Renal pelvis (tissue), 1 donor: ENCODE measurements at regions not wholly inside any gene's neighbourhood (a gene's known extent, or its start where the extent isn't known, plus 50 kb on each side); places are given as distances from the start of the nearest gene placed in this dataset.
"Not testable (repeated sequence)": the region's sequence is repeated elsewhere in the genome, so short reads cannot be mapped to it uniquely, and the experiment has no call there.

ENCODE experiments used
- DNase-seq: peaks from one replicate; pipeline ENCODE4 v3.0.0-alpha.2; 2013

DNA sequence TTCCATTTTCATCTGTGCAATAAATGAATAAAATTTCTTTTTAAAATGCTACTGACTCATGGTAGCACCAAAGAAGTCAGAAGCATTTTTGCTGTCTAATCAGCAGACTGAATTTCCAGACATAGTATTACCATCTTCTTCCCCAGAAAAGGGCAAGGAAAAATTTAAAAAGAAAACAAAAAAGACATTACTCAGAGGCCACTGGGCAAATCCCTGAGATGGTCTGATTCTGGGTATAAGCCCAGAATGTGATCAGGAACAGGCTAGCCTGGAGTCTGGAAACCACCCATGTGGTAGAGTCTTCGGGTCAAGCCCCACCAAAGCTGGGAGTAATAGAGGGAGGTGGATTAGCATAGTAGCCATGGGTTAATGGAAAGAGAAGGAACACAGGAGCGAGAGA lies 342.8 kb downstream of the FBXW7 start:
- no peak for DNase-seq

DNA sequence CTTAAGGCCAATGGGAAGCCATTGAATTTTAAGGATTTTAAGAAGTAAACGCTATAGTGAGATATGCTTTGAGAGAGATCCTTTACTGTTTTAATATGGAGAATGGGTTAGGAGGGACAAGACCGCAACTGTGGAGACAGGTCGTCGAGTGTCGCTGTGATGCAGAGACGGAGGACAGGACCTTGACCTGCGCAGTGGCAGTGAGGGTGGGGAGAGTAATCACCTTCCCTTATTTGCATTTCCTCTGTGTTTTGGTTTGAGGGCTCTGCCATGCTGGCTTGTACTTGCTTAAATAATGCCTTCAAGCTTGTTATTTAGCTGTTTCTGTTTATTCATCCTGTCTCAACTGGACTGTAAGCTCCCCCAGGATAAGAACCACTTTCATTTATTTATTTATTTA lies 345.0 kb downstream of the FBXW7 start:
- no peak for DNase-seq

DNA sequence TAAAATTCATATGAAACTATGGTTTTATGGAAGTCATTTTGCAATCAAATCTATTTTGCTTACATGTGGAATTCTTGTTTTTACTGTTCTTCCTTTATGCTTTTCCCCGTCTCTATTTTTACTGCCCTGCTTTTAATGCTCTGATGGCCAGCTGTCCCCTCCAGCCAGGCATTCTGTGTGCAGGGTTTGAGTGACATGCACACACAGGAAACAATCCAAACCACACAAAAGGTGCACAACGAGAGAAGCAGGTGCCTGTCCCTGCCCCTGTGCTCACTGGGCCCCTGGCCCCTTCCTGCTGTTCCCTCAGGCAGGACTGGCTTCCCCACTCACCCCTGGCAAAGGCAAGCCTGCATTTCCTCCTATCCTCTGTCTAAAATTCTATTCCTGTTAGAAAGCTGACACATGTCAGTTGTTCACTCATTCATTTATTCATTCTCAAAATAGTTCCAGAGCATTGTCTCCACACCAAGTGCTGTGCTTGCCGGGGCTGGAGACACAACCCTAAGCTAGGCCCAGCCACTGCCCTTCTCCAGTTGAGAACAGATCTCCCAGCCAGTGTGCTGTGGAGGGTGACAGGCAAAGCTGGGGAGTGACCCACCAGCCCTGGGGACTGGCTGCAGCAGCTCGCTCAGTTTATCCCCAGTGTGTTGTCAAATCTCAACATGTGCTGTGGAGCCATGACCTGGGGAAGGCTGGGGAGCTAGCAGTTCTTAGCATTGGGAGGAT lies 346.3 kb downstream of the FBXW7 start:
- DNase-seq = no peak

DNA sequence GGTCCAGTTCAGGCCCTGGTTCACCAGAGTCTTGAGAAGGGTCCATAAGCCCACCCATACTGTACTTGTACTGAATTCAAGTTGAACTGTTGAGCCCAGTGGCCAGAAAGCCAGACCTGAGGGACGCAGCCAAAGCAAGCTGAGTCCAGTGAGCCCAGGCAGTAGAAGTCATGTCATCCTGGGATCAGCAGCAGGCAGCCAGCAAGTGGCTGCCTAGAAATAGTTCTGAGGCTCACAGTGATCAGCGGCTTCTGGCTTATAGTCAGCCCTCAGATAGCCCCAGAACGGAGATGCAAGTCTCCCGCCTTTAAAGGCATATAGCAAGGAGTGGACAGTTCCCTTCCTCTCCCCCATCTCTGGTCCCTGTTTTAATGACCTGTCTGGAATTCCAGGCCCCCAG lies 347.1 kb downstream of the FBXW7 start:
- no peak for DNase-seq

DNA sequence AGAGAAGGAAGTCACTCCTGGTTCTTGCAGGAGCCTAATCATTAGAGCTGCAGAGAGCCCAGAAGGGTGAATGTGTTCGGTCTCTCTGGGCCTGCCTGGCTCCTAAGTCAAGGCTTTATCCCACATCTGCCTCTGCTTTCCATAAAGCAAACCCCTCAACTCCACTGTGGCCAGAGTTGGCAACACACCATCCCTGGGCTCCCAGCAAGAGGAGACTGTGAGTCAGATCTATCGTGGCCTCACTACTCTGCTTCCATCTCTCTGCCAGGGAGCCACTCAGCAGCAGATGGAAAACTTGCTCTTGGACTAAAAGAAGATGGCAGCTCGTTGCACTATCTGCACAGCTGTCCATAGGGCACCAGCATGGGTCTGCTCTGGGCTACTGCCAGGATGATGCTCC lies 348.2 kb downstream of the FBXW7 start:
- no peak for DNase-seq

DNA sequence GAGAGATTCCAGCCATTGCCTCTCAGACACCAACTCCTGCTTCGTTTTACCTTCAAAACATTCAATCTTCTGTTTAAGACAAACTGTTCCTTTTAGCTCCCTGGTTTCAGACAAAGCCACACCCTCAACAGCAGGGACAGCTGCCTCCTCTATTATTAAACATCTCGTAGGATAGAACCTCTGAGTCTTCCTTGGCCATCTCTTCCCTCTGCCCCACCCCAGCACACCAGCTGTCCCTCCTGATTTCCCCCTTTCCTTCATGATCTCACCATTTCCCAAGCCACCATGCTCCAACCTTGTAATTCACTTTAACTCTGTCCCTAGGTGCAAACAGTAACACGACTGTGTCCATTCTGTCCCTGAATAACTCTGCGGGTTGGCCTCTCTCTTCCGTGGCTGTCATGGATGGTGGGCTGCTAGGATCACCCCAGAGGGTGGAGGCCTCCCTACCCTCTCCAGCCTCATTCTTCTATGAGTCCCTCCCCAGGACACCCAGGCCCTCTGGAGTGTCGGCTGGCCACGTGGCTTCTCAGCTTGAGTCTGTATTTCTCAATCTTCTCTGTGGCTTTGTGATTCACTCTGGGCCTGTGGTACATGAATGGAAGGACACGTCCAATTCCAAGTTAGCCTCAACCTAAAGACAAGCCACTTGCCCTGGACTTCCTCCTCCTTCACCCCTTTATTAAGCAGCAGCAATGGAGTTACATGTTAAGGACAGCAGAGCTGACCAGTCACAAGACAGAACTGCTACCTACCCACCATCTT lies 349.9 kb downstream of the FBXW7 start:
- DNase-seq = no peak

DNA sequence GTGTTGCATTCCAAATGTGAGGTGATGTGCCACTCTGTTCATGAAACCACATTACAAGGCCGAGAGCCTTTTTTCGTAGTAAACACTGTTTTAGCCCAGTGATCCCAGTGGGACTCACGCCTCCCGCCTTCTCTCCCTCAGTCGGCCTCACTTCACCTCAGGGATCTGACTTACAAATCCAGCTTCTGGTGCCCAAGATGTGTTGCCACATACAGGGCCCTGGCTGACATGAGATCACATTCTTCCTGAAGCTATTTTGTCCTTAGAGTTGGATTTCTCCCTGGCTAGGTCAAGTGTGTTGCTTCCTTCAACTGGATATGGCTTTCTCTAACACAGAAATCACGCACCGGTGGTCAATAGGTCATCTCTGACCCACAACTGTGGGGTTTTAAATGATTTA lies 354.7 kb downstream of the FBXW7 start:
- no peak for DNase-seq

DNA sequence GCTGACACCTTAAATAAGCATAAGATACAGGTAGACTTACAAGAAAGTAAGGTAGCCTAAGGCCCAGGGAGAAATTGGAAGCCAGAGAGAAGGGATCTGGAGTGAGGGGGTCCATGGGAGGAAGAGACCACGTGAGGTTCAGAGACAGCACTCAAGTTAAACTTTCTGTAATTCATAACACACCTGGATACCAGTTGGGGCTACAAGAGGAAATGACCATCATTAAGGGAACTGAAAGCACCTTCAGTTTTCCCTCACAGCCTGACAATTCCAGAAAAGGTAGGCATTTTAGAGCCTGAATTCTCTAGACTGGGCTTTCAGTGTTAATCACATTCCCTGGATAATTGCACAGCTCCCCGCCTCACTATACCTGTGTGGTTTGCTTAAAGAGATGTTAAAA lies 355.5 kb downstream of the FBXW7 start:
- DNase-seq = no peak

DNA sequence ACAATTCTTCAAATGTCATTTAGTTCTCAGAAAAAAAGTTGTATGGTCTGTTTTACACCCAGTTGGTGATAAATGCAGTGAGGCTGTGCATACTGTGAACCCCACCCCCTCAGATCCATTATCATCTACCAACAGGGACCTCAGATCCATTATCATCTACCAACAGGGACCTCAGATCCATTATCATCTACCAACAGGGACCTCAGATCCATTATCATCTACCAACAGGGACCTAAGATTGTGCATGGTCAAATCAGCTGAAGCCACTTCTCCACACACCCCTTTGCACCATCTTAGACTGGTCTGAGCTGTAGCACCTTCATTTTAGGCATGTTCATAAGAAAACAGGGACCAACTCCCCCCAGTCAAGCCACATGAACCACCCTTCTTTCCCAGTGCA lies 358.4 kb downstream of the FBXW7 start:
- not testable (repeated sequence) for DNase-seq

DNA sequence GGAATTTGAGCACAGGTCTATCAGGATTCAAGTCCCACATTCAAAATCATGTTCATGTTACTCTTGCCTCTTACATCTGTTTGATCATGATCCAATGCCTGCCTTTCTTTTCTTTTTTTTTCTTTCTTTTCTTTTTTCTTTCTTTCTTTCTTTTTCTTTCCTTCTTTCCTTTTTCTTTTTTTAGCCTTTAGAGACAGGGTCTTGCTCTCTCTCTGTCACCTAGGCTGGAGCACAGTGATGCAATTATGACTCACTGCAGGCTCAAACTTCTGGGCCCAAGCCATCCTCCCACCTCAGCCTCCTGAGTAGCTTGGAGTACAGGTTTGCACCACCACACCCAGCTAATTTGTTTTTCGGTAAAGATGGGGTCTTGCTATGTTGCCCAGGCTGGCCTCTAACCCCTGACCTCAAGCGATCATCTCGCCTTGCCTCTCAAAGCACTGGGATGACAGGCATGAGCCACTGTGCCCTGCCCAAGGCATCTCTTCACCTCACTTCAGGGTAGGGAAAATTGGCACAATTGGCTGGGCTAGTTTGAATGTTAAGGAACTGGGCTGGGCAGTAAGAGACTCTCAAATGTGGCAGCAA lies 359.2 kb downstream of the FBXW7 start:
- DNase-seq = no peak

DNA sequence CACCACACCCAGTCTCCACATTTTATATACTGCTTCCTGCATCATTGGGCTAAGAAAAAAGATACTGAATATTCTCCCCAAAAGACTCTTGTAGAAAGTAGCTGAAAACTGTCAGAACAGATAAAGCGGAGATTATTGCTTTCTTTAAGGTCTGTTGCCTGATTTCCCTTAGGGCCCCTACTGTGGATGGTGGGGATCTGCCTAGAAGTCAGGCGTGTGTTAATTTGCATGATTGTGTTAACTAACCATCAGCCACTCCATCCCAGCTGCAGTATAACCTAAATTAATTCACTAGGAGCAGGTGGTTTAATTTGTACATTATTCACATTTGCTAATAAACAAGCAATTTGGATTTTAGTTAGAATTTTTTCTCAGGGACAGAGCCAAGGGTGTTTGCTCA lies 360.3 kb downstream of the FBXW7 start:
- DNase-seq = no peak

DNA sequence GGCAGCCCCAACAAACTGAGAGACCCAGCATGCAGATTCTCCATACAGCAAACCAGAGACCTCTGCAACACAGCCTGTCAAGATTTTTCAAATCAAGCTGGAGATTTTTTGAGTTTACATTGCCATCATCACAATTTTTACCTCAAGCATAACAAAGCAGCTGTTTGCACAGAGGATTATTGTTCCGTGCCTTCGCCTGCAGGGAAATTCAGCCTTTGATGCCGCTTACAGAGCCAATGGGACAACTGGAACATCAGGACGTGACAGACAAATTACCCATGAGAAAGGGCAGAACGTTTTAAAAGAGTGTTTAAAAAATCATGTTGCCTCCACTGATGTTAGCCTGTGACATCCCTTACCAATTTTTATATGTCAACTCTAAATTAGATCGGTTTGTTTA lies 363.7 kb downstream of the FBXW7 start:
- DNase-seq = no peak

DNA sequence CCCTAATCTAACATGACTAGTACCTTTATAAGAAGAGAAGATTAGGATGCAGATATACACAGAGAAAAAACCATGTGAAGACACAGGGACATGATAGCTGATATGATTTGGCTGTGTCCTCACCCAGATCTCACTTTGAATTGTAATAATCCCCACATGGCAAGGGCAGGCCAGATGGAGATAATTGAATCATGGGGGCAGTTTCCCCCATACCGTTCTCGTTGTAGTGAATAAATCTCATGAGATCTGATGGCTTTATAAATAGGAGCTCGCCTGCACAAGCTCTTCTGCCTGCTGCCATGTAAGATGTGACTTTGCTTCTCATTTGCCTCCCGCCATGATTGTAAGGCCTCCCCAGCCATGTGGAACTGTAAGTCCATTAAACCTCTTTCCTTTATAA lies 364.3 kb downstream of the FBXW7 start:
- no peak for DNase-seq

DNA sequence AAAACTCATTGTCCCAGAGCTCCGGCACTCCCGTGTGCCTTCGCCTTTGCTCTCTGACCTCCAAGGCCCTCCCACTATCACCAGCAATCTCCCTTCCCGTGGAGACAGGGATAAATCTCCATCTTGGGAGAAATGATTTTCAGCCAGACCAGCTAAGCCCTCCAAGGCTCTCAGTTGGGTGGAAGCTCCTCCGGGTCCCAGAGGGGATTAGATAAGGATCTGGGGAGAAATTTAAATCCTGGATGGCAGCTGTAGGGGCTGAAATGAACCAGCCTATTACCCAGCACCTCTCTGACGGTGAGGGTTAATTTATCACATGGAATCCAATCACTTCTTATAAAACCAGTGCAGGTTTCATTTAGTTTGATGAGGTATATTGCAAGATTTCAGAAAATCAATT lies 366.2 kb downstream of the FBXW7 start:
- no peak for DNase-seq

DNA sequence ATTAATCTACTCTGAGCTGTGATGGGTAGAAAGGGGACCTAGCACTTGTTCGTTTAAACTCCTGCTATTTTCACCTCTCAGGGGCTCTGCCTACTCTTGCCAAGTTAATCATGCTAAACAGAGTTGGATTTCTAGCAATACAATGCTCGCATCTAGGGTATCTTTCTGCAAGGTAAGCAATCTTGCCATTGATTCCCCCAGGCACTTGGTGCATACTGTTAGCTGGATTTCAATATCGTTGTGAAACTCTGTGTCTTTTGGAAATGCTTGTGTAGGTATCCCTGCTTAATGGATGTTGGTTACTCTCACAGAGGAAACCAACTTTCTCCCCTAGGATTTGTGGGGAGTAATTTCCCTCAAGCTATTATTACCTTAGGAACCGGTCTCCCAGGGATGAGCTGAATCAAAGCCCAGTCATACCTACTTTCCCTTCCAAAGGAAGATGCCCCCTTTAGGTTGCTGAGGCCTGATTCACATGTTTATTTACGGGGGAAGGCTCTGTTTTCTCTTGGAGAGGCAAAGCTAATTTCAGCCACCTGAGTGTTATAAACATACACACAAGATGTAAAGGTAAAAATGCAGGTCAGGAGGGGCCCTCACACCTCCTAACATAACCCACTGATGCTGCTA lies 366.8 kb downstream of the FBXW7 start:
- DNase-seq = no peak

DNA sequence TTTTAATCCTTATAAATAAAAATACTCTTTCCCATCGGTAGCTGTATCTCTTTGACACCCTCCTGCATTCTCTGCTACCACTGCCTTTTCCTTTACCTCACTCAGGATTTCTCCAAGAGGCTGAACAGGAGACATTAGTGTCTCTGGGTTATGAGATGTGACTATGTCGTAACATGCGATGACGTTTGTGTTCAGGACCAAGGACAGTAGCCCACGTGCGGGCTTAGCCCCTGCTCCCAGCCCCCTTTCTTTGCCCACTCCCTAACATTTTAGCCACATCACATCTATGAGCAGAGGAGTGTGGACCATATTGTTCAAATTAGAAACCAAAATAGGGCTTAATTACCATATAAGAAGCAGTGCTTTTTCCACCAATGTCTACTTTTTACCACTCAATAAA lies 369.3 kb downstream of the FBXW7 start:
- DNase-seq = peak; percentile 60

DNA sequence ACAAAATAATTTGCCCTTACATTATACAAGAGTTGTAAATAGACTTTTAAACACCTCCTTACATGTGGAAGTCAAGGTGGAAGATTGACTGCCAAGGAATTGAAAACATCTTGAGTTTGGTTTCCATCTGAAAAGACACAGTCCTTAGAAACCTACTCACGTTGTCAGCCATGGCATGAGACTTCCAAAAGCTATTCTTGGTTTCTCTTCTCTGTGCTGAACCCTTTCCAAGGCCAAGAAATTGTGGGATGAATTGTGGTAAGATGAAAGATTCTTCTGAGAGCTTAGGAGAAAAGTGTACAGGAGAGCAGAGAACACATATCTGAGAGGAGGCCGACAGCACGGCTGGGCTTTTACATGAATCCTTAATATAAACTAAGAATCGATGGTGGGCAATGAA lies 370.0 kb downstream of the FBXW7 start:
- no peak for DNase-seq

DNA sequence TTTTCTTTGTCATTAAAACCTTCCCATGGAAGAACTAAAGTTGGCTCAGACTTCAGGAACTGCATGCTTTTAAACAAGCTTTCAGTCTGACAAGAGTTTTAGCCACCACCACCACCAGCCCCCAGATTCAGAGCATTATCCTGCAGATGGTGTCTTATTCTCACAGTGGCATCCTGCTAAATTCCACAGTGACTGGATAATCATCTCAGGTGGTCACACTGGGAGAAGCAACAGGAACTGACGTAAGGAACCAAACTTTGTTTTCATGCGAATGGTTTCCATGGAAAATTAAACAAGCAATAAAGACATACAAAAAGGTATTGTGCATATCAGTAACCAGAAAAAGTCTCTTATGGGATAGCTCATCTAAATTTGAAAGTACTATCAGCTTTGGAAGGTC lies 370.7 kb downstream of the FBXW7 start:
- no peak for DNase-seq

DNA sequence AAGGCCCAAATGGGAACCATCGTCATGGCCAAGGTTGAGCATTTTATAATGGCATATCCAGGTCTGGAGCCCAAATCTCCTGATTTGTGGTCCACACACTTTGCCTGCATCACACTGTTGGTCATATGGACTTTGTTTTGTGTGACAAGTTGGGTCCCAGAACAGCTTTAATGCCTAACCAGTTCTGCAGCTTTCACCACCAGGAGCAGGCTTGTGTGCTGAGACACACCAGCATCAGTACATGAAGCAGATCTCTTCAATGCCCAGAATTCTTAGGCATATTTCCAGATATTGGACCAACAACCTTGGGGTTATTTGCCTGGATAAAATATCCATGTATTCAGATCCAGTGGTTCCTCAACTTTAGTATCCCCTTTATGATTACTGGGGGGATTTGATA lies 371.3 kb downstream of the FBXW7 start:
- DNase-seq = no peak

DNA sequence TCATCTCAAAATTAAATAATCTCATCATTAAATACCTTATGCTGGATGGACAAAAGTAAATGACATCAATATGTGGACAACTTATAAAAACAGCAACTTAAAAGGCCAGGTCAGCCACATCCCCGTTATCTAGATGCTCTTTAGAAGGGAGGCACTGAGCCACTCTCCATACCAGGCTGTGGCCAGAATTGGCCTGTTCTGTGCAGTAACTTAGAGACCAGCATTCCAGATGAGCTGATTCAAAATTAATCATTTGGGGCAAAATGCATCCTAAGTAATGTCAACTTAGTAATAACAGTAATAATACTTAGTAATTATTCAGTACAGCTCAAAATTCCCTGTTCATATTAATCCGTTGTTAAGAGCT lies 373.6 kb downstream of the FBXW7 start:
- no peak for DNase-seq

DNA sequence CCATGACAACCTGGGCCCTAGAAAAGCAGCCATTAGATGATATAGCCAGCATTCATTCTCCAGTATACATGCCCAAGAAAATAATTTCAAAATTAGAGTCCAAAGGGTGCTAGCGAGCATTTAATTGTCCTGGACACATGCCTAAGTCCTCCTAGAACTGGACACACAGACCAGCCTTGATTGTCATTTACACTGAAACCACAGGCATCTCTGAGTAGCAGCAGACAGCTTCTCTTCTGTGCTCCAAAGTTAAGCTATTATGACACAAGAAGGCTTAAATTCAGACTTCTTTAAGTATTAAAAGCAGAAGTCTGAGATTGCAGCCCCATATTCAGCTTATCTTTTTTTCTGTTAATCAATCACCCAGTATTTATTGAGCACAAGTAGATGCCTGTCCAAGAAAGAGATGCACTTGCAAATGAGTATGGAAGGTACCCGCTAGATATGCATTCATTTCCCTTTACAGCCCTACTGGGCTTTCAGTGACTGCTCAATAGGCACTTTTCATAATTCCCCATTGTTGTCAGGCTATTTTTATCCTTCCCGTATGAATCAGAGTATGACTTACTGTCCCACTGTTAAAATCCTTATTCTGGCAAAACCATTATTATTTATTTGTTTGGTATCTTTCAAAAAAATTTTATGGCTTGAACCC lies 374.1 kb downstream of the FBXW7 start:
- DNase-seq = no peak

DNA sequence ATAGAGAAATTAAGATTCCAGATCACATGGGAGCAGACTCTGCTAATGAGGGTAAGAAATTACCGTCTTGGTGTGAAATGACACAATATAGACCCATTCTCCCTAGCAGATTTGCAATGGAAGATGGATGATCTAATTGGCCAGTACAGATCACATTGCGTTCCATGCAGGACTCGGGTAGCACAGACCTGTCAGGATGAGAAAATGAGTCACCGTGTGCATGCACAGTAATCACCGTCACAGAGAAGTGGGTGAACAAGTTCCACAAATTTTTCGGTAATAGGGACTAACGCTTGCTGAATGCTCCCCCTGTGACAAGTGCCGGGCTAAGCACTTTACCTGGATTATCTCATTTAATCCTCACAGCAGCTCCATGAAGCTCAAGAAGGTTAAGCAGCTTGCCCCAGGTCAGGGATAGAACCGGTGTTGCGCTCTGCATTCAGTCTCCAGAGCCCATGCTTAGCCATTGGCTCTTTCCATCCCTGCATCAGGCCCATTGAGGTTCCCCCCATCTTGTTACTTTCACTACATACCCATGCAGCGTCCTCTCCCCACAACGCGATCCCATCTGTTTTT lies 375.6 kb downstream of the FBXW7 start:
- no peak for DNase-seq
